AG20443 (cell line): ENCODE measurements at regions not wholly inside any gene's neighbourhood (a gene's known extent, or its start where the extent isn't known, plus 50 kb on each side); places are given as distances from the start of the nearest gene placed in this dataset.
A peak's percentile ranks its signal among the peaks of the same experiment; 100 is the strongest.
"Not testable (repeated sequence)": the region's sequence is repeated elsewhere in the genome, so short reads cannot be mapped to it uniquely, and the experiment has no call there.

Source experiments
- DNase-seq: peaks from one replicate; pipeline ENCODE4 v3.0.0; 2012; ENCODE audit warnings: low spot score, mixed read lengths

- DNase-seq, result no peak
Measured at GRCh38 chr6:44742201-44742600, 354.7 kb downstream of the CDC5L start.

- DNase-seq, result no peak
Measured at GRCh38 chr6:44742828-44743372, 355.4 kb downstream of the CDC5L start.

GRCh38 chr6:44760116-44760515 is 372.6 kb downstream of the CDC5L start:
- not testable (repeated sequence) for DNase-seq

GRCh38 chr6:44761046-44761445 is 373.5 kb downstream of the CDC5L start:
- no peak for DNase-seq

GRCh38 chr6:44762496-44762895 is 375.0 kb downstream of the CDC5L start:
- no peak for DNase-seq

- no peak for DNase-seq
Measured at GRCh38 chr6:44771647-44772415, 384.3 kb downstream of the CDC5L start.

GRCh38 chr6:44772838-44773237 is 385.3 kb downstream of the CDC5L start:
- DNase-seq, result no peak

- peak; percentile 30 for DNase-seq
Measured at GRCh38 chr6:44775121-44775520, 387.6 kb downstream of the CDC5L start.

- no peak for DNase-seq
Measured at GRCh38 chr6:44776344-44776743, 388.8 kb downstream of the CDC5L start.

- no peak for DNase-seq
Measured at GRCh38 chr6:44778513-44778912, 391.0 kb downstream of the CDC5L start.
